NT2/D1 (cell line): ENCODE measurements at regions not wholly inside any gene's neighbourhood (a gene's known extent, or its start where the extent isn't known, plus 50 kb on each side); places are given as distances from the start of the nearest gene placed in this dataset.

Experiments
- SUZ12 ChIP-seq: IDR thresholded peaks from 2 replicates; pipeline ENCODE4 v1.6.1; 2011; ENCODE audit not compliant: insufficient read length, insufficient read depth; ENCODE audit errors: extremely low read depth
- YY1 ChIP-seq: IDR thresholded peaks from 2 replicates; pipeline ENCODE4 v1.6.1; 2011; ENCODE audit not compliant: insufficient read length, insufficient read depth
- ZNF274 ChIP-seq: IDR thresholded peaks from 2 replicates; pipeline ENCODE4 v1.6.1; 2011; ENCODE audit warnings: mild to moderate bottlenecking, low read depth, low read length

DNA sequence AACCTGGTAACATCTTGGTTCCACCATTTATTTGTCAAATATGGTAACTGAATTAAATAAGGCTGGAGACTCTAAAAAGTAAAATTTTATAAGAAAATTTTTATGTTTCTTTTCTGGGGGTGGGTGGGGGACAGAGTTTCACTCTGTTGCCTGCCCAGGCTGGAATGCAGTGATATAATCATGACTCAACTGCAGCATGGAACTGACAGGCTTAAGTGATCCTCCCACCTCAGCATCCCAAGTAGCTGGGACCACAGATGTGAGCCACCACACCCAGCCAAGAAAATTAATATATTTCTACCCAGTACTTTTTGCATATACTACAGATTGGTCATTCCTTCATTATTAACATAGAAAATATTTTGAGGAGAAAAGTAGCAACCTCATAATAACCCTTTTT, 216.9 kb downstream of the DEPDC1B start:
- no peak for TF ChIP-seq SUZ12
- TF ChIP-seq YY1: no peak
- TF ChIP-seq ZNF274: no peak
